Erythroblast (primary cell): ENCODE measurements at regions not wholly inside any gene's neighbourhood (a gene's known extent, or its start where the extent isn't known, plus 50 kb on each side); places are given as distances from the start of the nearest gene placed in this dataset.

ENCODE experiments used
- GATA1 ChIP-seq: IDR thresholded peaks from 2 replicates; pipeline ENCODE4 v1.6.1; 2011; ENCODE audit warnings: low read depth, mild to moderate bottlenecking, control low read depth, low read length, moderate library complexity
- POLR2A ChIP-seq: IDR thresholded peaks from 2 replicates; pipeline ENCODE4 v1.6.1; 2011; ENCODE audit warnings: mild to moderate bottlenecking, low read length

- TF ChIP-seq POLR2A (no peak), GATA1 (no peak)
Measured at GRCh38 chr1:38210895-38211177, 164.2 kb upstream of the POU3F1 start.
